ENCODE measurements at regions not wholly inside any gene's neighbourhood (a gene's known extent, or its start where the extent isn't known, plus 50 kb on each side); places are given as distances from the start of the nearest gene placed in this dataset.

DNA sequence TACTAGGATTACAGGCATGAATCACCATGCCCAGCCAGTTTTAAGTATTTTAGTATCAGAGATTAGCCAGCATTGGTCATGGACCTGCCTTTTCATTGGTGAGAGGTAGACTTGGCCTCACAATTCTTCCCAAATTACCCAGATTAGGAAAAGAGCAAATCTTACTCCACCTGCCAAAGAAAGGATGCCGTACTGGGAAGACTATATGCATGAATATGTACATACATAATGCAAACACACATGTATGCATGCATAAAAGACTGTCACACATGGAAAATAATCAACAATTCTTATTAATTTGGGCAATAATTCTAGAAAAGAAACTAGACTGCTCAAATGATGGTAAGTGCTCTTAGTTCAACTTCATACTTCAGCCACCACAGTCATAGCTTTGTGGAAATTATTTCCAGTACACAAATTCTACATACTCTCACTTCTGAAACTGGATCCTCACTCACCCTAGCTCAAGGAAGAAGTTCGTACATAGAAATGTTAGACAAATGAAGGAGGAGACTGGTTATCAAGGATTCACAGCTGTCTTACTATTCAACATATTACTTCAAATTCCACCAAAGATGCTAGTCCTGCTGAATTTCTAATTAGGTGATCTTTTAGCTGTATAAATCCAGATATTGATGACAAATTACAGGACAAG lies 73.7 kb downstream of the MINAR2 start:
- TF ChIP-seq PPARA (CRISPR knock-in tag; IDR thresholded peaks at IDR 0.05; ENCODE audit: borderline replicate concordance) (no peak), TOX (CRISPR knock-in tag; IDR thresholded peaks at IDR 0.05; ENCODE audit: borderline replicate concordance) (no peak), ISL1 (CRISPR knock-in tag; IDR thresholded peaks at IDR 0.05) (no peak), ZNF70 (CRISPR knock-in tag; IDR thresholded peaks at IDR 0.05) (no peak), BACH2 (CRISPR knock-in tag; IDR thresholded peaks at IDR 0.05; ENCODE audit: borderline replicate concordance) (no peak), ESRRG (CRISPR knock-in tag; IDR thresholded peaks at IDR 0.05) (no peak), OSR1 (CRISPR knock-in tag; IDR thresholded peaks at IDR 0.05) (no peak), TCF4 (CRISPR knock-in tag; IDR thresholded peaks at IDR 0.05; ENCODE audit: borderline replicate concordance) (no peak), ZFP3 (CRISPR knock-in tag; IDR thresholded peaks at IDR 0.05) (no peak), ZNF8 (CRISPR knock-in tag; IDR thresholded peaks at IDR 0.05) (no peak), ZFP30 (CRISPR knock-in tag; IDR thresholded peaks at IDR 0.05) (no peak), ZNF565 (CRISPR knock-in tag; conservative IDR thresholded peaks at IDR 0.05; ENCODE audit: low read depth) (no peak), SNAI2 (CRISPR knock-in tag; IDR thresholded peaks at IDR 0.05) (no peak), ARNTL (CRISPR knock-in tag; IDR thresholded peaks at IDR 0.05; ENCODE audit: borderline replicate concordance, low read depth) (no peak), CSDC2 (CRISPR knock-in tag; IDR thresholded peaks at IDR 0.05) (no peak)
- TF ChIP-seq, protein P1, sequence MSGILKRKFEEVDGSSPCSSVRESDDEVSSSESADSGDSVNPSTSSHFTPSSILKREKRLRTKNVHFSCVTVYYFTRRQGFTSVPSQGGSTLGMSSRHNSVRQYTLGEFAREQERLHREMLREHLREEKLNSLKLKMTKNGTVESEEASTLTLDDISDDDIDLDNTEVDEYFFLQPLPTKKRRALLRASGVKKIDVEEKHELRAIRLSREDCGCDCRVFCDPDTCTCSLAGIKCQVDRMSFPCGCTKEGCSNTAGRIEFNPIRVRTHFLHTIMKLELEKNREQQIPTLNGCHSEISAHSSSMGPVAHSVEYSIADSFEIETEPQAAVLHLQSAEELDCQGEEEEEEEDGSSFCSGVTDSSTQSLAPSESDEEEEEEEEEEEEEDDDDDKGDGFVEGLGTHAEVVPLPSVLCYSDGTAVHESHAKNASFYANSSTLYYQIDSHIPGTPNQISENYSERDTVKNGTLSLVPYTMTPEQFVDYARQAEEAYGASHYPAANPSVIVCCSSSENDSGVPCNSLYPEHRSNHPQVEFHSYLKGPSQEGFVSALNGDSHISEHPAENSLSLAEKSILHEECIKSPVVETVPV (CRISPR knock-in tag; IDR thresholded peaks at IDR 0.05): no peak
- TF ChIP-seq, protein P2, sequence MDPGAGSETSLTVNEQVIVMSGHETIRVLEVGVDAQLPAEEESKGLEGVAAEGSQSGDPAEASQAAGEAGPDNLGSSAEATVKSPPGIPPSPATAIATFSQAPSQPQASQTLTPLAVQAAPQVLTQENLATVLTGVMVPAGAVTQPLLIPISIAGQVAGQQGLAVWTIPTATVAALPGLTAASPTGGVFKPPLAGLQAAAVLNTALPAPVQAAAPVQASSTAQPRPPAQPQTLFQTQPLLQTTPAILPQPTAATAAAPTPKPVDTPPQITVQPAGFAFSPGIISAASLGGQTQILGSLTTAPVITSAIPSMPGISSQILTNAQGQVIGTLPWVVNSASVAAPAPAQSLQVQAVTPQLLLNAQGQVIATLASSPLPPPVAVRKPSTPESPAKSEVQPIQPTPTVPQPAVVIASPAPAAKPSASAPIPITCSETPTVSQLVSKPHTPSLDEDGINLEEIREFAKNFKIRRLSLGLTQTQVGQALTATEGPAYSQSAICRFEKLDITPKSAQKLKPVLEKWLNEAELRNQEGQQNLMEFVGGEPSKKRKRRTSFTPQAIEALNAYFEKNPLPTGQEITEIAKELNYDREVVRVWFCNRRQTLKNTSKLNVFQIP (CRISPR knock-in tag; IDR thresholded peaks at IDR 0.05; ENCODE audit: borderline replicate concordance, low read depth): no peak
- TF ChIP-seq, protein P3, sequence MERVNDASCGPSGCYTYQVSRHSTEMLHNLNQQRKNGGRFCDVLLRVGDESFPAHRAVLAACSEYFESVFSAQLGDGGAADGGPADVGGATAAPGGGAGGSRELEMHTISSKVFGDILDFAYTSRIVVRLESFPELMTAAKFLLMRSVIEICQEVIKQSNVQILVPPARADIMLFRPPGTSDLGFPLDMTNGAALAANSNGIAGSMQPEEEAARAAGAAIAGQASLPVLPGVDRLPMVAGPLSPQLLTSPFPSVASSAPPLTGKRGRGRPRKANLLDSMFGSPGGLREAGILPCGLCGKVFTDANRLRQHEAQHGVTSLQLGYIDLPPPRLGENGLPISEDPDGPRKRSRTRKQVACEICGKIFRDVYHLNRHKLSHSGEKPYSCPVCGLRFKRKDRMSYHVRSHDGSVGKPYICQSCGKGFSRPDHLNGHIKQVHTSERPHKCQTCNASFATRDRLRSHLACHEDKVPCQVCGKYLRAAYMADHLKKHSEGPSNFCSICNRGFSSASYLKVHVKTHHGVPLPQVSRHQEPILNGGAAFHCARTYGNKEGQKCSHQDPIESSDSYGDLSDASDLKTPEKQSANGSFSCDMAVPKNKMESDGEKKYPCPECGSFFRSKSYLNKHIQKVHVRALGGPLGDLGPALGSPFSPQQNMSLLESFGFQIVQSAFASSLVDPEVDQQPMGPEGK (CRISPR knock-in tag; IDR thresholded peaks at IDR 0.05; ENCODE audit: borderline replicate concordance): no peak
- TF ChIP-seq, protein P4, sequence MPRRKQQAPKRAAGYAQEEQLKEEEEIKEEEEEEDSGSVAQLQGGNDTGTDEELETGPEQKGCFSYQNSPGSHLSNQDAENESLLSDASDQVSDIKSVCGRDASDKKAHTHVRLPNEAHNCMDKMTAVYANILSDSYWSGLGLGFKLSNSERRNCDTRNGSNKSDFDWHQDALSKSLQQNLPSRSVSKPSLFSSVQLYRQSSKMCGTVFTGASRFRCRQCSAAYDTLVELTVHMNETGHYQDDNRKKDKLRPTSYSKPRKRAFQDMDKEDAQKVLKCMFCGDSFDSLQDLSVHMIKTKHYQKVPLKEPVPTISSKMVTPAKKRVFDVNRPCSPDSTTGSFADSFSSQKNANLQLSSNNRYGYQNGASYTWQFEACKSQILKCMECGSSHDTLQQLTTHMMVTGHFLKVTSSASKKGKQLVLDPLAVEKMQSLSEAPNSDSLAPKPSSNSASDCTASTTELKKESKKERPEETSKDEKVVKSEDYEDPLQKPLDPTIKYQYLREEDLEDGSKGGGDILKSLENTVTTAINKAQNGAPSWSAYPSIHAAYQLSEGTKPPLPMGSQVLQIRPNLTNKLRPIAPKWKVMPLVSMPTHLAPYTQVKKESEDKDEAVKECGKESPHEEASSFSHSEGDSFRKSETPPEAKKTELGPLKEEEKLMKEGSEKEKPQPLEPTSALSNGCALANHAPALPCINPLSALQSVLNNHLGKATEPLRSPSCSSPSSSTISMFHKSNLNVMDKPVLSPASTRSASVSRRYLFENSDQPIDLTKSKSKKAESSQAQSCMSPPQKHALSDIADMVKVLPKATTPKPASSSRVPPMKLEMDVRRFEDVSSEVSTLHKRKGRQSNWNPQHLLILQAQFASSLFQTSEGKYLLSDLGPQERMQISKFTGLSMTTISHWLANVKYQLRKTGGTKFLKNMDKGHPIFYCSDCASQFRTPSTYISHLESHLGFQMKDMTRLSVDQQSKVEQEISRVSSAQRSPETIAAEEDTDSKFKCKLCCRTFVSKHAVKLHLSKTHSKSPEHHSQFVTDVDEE (CRISPR knock-in tag; IDR thresholded peaks at IDR 0.05): no peak
- TF ChIP-seq, protein P5, sequence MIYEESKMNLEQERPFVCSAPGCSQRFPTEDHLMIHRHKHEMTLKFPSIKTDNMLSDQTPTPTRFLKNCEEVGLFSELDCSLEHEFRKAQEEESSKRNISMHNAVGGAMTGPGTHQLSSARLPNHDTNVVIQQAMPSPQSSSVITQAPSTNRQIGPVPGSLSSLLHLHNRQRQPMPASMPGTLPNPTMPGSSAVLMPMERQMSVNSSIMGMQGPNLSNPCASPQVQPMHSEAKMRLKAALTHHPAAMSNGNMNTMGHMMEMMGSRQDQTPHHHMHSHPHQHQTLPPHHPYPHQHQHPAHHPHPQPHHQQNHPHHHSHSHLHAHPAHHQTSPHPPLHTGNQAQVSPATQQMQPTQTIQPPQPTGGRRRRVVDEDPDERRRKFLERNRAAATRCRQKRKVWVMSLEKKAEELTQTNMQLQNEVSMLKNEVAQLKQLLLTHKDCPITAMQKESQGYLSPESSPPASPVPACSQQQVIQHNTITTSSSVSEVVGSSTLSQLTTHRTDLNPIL (CRISPR knock-in tag; IDR thresholded peaks at IDR 0.05; ENCODE audit: low read depth): no peak
- ATAC-seq: no peak

DNA sequence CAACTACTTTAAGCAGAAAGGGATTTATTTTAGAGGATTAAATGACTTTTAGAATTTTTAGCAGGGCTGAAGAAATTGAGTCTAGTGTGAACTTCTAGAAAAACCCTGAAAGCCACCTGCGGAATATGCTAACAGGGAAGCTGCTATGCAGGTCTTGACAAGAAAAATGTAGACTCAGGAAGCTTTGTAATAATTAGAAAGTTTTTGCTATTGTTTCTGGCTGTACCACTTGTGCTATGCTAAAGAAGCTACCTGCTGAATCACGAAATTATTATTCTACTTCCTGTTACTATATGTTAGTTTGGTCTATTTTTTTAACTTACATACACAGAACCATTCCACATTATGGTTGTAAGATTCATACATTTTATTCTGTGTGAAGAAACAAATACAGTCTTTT lies 74.0 kb upstream of the CHSY3 start:
- ATAC-seq: no peak
- no peak for TF ChIP-seq TCF4 (CRISPR knock-in tag; IDR thresholded peaks at IDR 0.05; ENCODE audit: borderline replicate concordance)
- TF ChIP-seq TOX (CRISPR knock-in tag; IDR thresholded peaks at IDR 0.05; ENCODE audit: borderline replicate concordance): no peak
- no peak for TF ChIP-seq RARB (CRISPR knock-in tag; IDR thresholded peaks at IDR 0.05)
- TF ChIP-seq ZNF8 (CRISPR knock-in tag; IDR thresholded peaks at IDR 0.05): no peak
- TF ChIP-seq ZNF565 (CRISPR knock-in tag; conservative IDR thresholded peaks at IDR 0.05; ENCODE audit: low read depth): no peak
- TF ChIP-seq ESRRG (CRISPR knock-in tag; IDR thresholded peaks at IDR 0.05): no peak
- no peak for TF ChIP-seq PPARA (CRISPR knock-in tag; IDR thresholded peaks at IDR 0.05; ENCODE audit: borderline replicate concordance)

DNA sequence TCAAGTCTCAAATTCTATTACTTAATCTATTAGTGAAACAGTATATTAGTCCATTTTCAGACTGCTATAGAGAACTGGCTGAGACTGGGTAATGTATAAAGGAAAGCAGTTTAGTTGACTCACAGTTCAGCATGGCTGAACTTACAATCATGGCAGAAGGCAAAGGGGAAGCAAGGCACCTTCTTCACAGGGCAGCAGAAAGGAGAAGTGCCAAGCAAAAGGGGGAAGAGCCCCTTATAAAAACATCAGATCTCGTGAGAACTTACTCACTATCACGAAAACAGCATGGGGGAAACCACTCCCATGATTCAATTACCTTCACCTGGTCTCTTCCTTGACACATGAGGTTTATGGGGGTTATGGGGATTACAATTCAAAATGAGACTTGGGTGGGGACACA lies 67.9 kb upstream of the CHSY3 start:
- no peak for ATAC-seq
- TF ChIP-seq PPARA (CRISPR knock-in tag; IDR thresholded peaks at IDR 0.05; ENCODE audit: borderline replicate concordance) (no peak), ARNTL (CRISPR knock-in tag; IDR thresholded peaks at IDR 0.05; ENCODE audit: borderline replicate concordance, low read depth) (no peak), TOX (CRISPR knock-in tag; IDR thresholded peaks at IDR 0.05; ENCODE audit: borderline replicate concordance) (no peak), OSR1 (CRISPR knock-in tag; IDR thresholded peaks at IDR 0.05) (no peak), BACH2 (CRISPR knock-in tag; IDR thresholded peaks at IDR 0.05; ENCODE audit: borderline replicate concordance) (no peak), ZFP30 (CRISPR knock-in tag; IDR thresholded peaks at IDR 0.05) (no peak), GLIS3 (CRISPR knock-in tag; IDR thresholded peaks at IDR 0.05) (no peak), SNAI2 (CRISPR knock-in tag; IDR thresholded peaks at IDR 0.05) (no peak), ZC3H10 (CRISPR knock-in tag; IDR thresholded peaks at IDR 0.05) (no peak), ZNF70 (CRISPR knock-in tag; IDR thresholded peaks at IDR 0.05) (no peak), ZFP3 (CRISPR knock-in tag; IDR thresholded peaks at IDR 0.05) (no peak), ESRRG (CRISPR knock-in tag; IDR thresholded peaks at IDR 0.05) (no peak)
- TF ChIP-seq, protein P1 (CRISPR knock-in tag; IDR thresholded peaks at IDR 0.05): no peak
